Inferior parietal cortex (tissue), 1 donor: ENCODE measurements at regions not wholly inside any gene's neighbourhood (a gene's known extent, or its start where the extent isn't known, plus 50 kb on each side); places are given as distances from the start of the nearest gene placed in this dataset.

ENCODE experiments used
- DNase-seq: peaks from one replicate; pipeline ENCODE4 v3.0.0-alpha.2; 2016; ENCODE audit errors: extremely low spot score

DNA sequence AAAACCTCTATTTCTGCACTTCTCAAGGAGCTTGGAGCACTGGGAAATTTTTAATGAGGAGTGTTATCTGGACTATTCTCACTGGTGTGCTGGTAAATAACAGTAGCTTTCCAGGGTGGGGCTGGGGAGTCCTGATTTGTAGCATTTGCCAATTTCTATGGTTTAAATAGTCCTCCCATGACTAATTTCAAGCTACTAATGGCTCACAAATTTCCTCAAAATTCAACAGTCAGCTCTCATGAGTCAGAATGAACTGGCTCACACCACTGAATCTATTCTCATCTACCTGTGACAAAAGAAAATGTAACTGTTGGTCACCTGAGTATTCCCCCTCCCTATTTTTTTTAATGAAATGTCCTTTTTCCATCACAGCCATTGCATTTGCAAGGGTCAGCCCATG lies 449.6 kb downstream of the KIF16B start:
- DNase-seq: no peak

- DNase-seq: no peak
Measured at GRCh38 chr20:16119909-16120308, 453.3 kb downstream of the KIF16B start.

DNA sequence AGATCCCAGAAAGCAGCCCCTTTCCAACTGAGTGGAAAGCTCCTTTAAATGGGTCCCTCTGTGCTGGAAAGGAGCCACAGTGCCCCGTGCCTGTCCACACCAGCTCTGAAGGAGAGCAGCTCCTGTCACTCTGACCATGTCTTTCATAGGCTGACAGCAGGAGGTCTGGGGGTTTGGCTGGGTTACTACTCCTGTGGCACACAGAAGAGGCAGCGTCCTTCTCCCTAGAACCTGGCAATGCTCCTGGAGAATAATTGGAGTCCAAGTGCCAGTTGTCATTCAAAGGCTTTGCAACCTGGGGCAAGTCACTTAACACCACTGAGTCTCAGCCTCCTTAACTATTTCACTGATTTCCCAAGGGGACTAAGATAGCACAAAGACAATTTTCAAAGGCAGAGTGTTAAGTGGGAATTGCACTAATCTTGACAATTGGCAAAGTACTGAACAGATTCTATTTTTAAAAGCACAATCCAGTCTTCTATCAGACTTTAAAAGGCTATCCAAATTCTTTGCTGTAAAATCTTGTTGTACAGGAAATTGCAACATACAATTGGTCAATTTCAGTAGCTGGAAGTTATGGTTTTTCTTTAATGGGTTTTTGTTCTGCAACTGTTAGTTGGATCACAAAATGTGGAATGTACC lies 457.2 kb downstream of the KIF16B start:
- no peak for DNase-seq

DNA sequence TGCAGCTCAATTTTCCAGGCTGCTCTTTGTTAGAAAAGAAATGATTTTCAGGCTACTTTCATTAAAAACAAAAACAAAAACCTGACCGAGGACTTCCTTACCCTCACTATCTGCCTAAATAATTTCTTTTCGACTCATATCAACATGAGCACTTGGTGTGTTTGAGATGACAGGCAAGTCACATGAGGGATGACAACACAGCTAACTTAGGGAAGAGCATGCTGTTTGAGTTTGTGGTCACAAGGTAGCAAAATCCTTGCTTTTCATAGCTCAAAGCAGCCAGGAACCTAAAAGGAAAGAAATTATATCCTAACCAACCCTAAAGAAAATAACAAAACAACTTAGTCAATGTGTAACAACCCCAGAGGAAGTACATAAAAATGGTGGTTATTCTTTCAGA lies 459.5 kb downstream of the KIF16B start:
- no peak for DNase-seq

DNA sequence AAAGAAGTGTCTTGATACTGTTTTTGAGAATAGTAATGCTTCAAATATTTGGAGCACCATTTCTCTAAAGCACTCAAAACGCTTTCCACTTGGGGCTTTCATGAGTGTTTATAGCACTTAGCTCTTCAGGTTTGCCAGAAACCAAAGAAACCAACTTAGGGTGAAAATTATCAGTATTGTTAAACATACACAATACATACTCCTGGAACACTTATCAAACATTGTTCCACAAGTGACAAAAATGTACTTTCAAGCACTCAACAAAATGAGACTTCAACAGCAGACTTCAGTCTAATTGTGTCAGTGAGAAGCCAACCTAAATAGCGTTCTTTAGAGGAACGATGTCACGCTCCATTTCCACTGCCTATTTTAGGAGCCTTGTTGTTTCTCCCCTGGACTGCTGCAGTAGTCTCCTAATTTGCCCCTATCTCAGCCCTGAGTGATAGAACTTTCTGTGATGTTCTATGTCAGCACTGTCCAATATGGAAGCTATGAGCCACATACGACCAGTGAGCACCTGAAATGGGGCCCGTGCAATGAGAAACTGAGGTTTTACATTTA lies 461.3 kb downstream of the KIF16B start:
- DNase-seq: no peak

- DNase-seq: no peak
Measured at GRCh38 chr20:16111172-16111832, 461.9 kb downstream of the KIF16B start.

GRCh38 chr20:16107172-16107870 lies 465.9 kb downstream of the KIF16B start:
- DNase-seq: no peak

DNA sequence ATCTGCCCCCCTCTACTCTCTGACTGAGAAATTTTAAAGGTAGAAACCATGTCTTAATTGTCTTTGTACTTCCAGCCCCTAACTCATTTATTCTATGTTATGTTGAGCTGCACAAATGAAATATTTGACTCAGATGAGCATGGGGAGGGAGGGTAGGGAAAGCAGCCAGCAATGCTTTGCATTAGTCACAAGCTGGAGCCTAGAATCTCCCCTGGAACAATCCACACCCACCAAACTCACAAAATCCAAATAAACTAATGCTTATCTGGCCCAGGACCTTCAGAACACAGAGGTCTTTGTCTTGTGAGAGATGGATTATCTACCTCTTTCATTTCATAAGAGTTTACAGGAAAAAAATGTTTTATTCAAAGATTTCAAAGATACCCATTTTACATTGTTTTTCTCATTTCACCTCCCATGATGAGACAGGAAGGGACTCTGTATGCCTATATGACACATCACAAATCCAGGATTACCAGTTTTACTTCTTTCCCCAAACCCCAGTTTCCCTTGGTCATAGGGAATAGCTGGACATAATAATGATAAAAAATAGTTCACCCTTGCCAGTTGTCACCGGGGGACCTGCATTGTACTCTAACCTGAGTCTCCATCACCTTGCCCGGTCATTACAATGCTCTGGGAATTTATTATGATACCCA lies 466.9 kb downstream of the KIF16B start:
- DNase-seq: no peak

DNA sequence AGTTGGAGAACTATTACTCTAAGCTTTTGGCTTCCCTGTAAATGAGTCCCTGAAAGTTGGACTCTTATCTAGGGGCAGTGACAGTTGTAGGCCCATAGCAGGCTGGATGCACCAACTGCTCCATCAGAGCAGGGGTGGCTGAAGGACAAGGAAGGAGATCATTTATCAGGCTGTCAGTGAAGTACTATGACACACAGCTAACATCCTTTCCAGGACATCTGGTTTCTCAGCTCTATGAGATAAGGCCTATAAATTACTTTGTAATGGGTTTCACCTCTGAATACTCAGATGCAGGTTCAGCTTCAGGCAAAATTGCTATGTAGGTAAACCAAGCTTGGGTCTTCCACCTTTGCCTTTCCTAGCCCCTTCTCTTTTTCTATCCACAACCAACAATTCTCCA lies 468.5 kb downstream of the KIF16B start:
- DNase-seq: no peak
